Caco-2 (cell line): ENCODE measurements at regions not wholly inside any gene's neighbourhood (a gene's known extent, or its start where the extent isn't known, plus 50 kb on each side); places are given as distances from the start of the nearest gene placed in this dataset.

Experiments
- BruUV-seq: library from RNA; stranded (reverse); fragments of 400-500 nt; replicated peaks from 2 replicates; lab custom pipeline; 2021; lab: Mats Ljungman, UMichigan
- CTCF ChIA-PET: fragments of 300-600 bp; sonication (Branson Sonifier 250); formaldehyde crosslinking; loops from one replicate; lab custom pipeline; 2022; ENCODE audit warnings: antibody characterized with exemption; lab: Charles Lee
- POLR2A ChIA-PET: fragments of 300-600 bp; sonication (Branson Sonifier 250); formaldehyde crosslinking; loops from one replicate; lab custom pipeline; 2022; ENCODE audit warnings: antibody characterized with exemption; lab: Charles Lee
- DNase-seq, 2 experiments: peaks; one replicate each; pipeline versions ENCODE4 v3.0.0 to v3.0.0-alpha.2; 2020 to 2022
- H3K27me3 ChIP-seq: replicated peaks from 2 replicates; pipeline ENCODE4 v1.6.0; 2011; ENCODE audit warnings: low read length; ENCODE audit not compliant: control insufficient read depth, insufficient read depth
- H3K36me3 ChIP-seq: 2 replicates; pipeline ENCODE4 v1.5.1; 2011; ENCODE audit warnings: low read length; ENCODE audit not compliant: control insufficient read depth, insufficient read depth
- H3K4me1 ChIP-seq: fragments of 250-450 bp; sonication (Bioruptor Pico); 2 replicates; pipeline ENCODE4 v1.5.1; 2020; ENCODE audit warnings: mild to moderate bottlenecking
- H3K4me3 ChIP-seq: 2 replicates; pipeline ENCODE4 v1.5.1; 2011; ENCODE audit warnings: low read depth, mild to moderate bottlenecking, control low read depth, low read length
- H3K9me3 ChIP-seq: fragments of 250-450 bp; sonication (Bioruptor Pico); 2 replicates; pipeline ENCODE4 v1.5.1; 2020; ENCODE audit warnings: mild to moderate bottlenecking, moderate library complexity
- H3K27ac Mint-ChIP-seq: one replicate; pipeline ENCODE4 v1.8.0; 2022; ENCODE audit warnings: mixed read lengths; ENCODE audit not compliant: unreplicated experiment
- H3K27me3 Mint-ChIP-seq: one replicate; pipeline ENCODE4 v1.8.0; 2022; ENCODE audit warnings: mixed read lengths; ENCODE audit not compliant: insufficient read depth, unreplicated experiment
- H3K36me3 Mint-ChIP-seq: one replicate; pipeline ENCODE4 v1.8.0; 2022; ENCODE audit warnings: mild to moderate bottlenecking, mixed read lengths; ENCODE audit not compliant: insufficient read depth, unreplicated experiment
- H3K4me1 Mint-ChIP-seq: one replicate; pipeline ENCODE4 v1.8.0; 2022; ENCODE audit warnings: low read depth, mixed read lengths; ENCODE audit not compliant: unreplicated experiment
- H3K4me3 Mint-ChIP-seq: one replicate; pipeline ENCODE4 v1.8.0; 2022; ENCODE audit warnings: mild to moderate bottlenecking, moderate library complexity, mixed read lengths; ENCODE audit not compliant: unreplicated experiment
- H3K9me3 Mint-ChIP-seq: one replicate; pipeline ENCODE4 v1.8.0; 2022; ENCODE audit warnings: mixed read lengths; ENCODE audit not compliant: unreplicated experiment
- intact Hi-C: fragments of 100-400 bp; cut with micrococcal nuclease; formaldehyde crosslinking; loops from one replicate; pipeline ENCODE4 v1.10.0; 2022; ENCODE audit not compliant: unreplicated experiment
- TF ChIP-seq, protein P1 (sequence below), 2 experiments: fragments of 200-600 bp in 1 of 2; IDR thresholded peaks; 1 replicate in 1 of 2; 2 replicates in 1 of 2; pipeline versions ENCODE4 v1.5.1 to v1.8.0; 2011 to 2022; ENCODE audit warnings: antibody characterized with exemption in 1 of 2, control low read depth in 1 of 2, inconsistent platforms in 1 of 2, low read depth in 1 of 2, low read length in 1 of 2, mild to moderate bottlenecking in 1 of 2, moderate library complexity in 1 of 2; ENCODE audit not compliant: insufficient read depth in 1 of 2, severe bottlenecking in 1 of 2, unreplicated experiment in 1 of 2

DNA sequence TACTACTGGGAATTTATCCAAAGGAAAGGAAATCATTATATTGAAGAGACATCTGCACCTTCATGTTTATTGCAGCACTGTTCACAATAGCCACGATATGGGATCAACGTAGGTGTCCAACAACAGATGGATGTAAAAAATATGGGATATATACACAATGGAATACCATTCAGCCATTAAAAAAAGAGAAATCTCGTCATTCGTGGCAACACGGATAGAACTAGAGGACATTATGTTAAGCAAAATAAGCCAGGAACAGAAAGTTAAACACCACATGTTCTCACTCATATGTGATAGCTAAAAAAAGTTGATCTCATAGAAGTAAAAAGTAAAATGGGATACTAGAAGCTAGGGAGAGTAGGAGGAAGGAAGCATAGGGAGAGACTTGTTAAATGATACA is 82.9 kb upstream of the CLMN start:
- TF ChIP-seq, protein P1, sequence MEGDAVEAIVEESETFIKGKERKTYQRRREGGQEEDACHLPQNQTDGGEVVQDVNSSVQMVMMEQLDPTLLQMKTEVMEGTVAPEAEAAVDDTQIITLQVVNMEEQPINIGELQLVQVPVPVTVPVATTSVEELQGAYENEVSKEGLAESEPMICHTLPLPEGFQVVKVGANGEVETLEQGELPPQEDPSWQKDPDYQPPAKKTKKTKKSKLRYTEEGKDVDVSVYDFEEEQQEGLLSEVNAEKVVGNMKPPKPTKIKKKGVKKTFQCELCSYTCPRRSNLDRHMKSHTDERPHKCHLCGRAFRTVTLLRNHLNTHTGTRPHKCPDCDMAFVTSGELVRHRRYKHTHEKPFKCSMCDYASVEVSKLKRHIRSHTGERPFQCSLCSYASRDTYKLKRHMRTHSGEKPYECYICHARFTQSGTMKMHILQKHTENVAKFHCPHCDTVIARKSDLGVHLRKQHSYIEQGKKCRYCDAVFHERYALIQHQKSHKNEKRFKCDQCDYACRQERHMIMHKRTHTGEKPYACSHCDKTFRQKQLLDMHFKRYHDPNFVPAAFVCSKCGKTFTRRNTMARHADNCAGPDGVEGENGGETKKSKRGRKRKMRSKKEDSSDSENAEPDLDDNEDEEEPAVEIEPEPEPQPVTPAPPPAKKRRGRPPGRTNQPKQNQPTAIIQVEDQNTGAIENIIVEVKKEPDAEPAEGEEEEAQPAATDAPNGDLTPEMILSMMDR (IDR thresholded peaks at IDR 0.05; ENCODE audit: insufficient read depth in 1 of 2, low read depth in 1 of 2, low read length in 1 of 2, severe bottlenecking in 1 of 2, unreplicated experiment in 1 of 2), result no peak
- intact Hi-C loops, result no loop called here
- H3K4me1 ChIP-seq, result no peaks in the 10 kb centered on the region
- no peaks in the 10 kb centered on the region for H3K9me3 Mint-ChIP-seq
- CTCF ChIA-PET, result interaction anchor here (0.6 kb wide), 1 partner anchor 32 kb away, joined by 3 read pairs; no protein-coding TSS in a partner anchor
- DNase-seq, result no peak
- no TSS peak for BruUV-seq
- POLR2A ChIA-PET, result no interaction called here
- H3K4me3 ChIP-seq, result no peak overlapping the region
- H3K4me3 Mint-ChIP-seq, result no peak overlapping the region
- no peaks in the 10 kb centered on the region for H3K36me3 ChIP-seq
- H3K27me3 Mint-ChIP-seq, result no peaks in the 10 kb centered on the region
- H3K4me1 Mint-ChIP-seq, result no peaks in the 10 kb centered on the region
- no peaks in the 10 kb centered on the region for H3K9me3 ChIP-seq
- no peaks in the 10 kb centered on the region for H3K36me3 Mint-ChIP-seq
- H3K27ac Mint-ChIP-seq, result no peak overlapping the region
- no peaks in the 10 kb centered on the region for H3K27me3 ChIP-seq

DNA sequence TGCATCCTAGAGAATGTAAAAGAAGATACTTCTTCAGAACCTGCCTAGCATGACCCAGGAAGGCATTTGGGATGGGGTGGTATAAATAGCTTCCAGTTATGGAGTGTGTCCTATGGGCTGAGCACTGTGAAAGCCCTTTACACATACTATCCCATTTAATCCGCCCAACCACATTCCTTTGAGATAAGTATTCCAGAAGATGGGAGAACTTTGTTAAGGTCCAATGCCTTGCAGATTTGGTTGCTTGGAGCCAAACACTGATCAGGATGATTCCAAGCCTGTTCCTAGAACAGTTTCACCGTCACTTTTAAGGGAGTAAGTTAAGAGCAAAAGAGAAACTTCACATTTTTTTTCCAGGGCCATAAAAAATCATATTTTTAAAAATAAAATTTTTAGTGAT is 82.5 kb upstream of the CLMN start:
- no peaks in the 10 kb centered on the region for H3K4me1 ChIP-seq
- no peaks in the 10 kb centered on the region for H3K36me3 ChIP-seq
- H3K4me3 ChIP-seq, result no peak overlapping the region
- intact Hi-C loops, result no loop called here
- ChIA-PET CTCF (no interaction called here), POLR2A (no interaction called here)
- TF ChIP-seq, protein P1 (IDR thresholded peaks at IDR 0.05; ENCODE audit: insufficient read depth in 1 of 2, low read depth in 1 of 2, low read length in 1 of 2, severe bottlenecking in 1 of 2, unreplicated experiment in 1 of 2), result no peak
- Mint-ChIP-seq H3K4me1 (no peaks in the 10 kb centered on the region), H3K36me3 (no peaks in the 10 kb centered on the region), H3K4me3 (no peak overlapping the region), H3K27ac (no peak overlapping the region), H3K27me3 (no peaks in the 10 kb centered on the region), H3K9me3 (no peaks in the 10 kb centered on the region)
- H3K9me3 ChIP-seq, result no peaks in the 10 kb centered on the region
- no peak for DNase-seq
- no peaks in the 10 kb centered on the region for H3K27me3 ChIP-seq
- no TSS peak for BruUV-seq

DNA sequence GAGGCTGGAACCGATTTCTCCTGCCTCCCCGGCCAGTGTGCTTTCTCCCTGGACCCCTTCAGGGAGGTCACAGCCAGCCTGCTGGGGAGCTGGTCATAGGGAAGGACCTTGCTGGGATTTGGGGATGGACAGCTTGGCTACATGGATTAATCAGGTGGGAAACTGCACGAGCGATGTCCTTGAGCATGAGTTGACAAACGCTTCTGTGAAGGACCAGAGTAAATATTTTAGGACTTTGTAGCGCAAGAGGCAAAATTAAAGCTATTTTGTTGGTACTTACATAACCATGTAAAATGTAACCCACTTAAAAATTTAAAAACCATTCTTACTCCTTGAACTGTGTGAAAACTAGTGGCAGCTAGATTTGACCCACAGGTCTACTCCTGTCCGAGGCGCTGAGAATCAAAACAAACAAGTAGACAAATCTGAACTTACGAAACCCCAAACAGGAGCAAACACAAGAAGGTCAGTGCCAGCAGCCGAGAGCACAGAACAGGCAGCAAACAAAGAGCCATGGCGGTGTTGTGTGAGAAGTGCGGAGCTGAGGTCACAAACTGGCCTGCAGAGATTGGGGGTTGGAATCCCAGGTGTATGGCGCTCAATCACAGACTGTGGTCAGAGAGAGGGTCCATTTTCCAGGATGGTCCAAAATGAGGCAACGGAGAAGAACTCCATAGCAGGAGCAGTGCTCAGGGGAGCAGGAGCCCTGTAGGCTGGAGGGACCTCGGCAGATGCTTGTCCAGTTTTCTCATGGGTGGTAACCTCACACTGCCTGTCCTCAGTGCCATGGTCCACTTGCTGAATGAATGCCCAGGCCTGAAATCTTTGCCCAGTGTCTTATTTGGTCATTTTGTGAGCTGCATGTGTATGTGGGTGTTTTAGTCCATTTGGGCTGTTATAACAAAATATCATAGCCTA is 79.2 kb upstream of the CLMN start:
- ChIA-PET POLR2A (no interaction called here), CTCF (no interaction called here)
- DNase-seq, result no peak
- Histone ChIP-seq H3K4me3 (no peak overlapping the region), H3K9me3 (no peaks in the 10 kb centered on the region), H3K36me3 (no peaks in the 10 kb centered on the region), H3K4me1 (no peaks in the 10 kb centered on the region), H3K27me3 (no peaks in the 10 kb centered on the region)
- Mint-ChIP-seq H3K27me3 (no peaks in the 10 kb centered on the region), H3K27ac (no peak overlapping the region), H3K4me3 (no peak overlapping the region), H3K36me3 (no peaks in the 10 kb centered on the region), H3K9me3 (peaks cover 9% of the 10 kb centered on the region), H3K4me1 (no peaks in the 10 kb centered on the region)
- intact Hi-C loops, result no loop called here
- no TSS peak for BruUV-seq
- TF ChIP-seq, protein P1 (IDR thresholded peaks at IDR 0.05; ENCODE audit: insufficient read depth in 1 of 2, low read depth in 1 of 2, low read length in 1 of 2, severe bottlenecking in 1 of 2, unreplicated experiment in 1 of 2), result no peak
